ENCODE measurements at regions not wholly inside any gene's neighbourhood (a gene's known extent, or its start where the extent isn't known, plus 50 kb on each side); places are given as distances from the start of the nearest gene placed in this dataset.

DNA sequence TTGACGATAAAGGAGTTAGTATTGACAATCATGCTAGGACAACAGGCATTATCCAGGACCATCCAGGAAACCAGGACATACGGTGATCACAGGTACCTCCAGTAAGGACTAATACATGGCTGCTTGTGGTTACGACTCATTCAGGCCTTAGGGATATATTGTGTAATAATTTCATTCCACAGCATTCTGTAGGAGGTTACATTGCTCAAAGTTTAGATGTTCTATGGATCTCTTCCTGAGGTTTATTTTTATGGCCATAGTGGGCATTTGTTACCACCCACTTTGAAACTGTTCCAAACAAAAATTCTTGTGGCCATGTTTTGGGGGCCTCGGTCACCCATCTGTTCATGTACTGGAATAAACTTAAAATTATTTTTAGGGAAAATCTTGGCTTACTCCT is 431.6 kb downstream of the METTL4 start:
- H3K9ac ChIP-seq: no peak overlapping the region
- H3K27ac ChIP-seq (ENCODE audit: low read depth in 2 of 2, low read length in 1 of 2): no peak overlapping the region
- no peaks in the 10 kb centered on the region for H4K20me1 ChIP-seq (ENCODE audit: insufficient read depth)
- H3F3A ChIP-seq (replicated peaks; ENCODE audit: insufficient read depth): no peaks in the 10 kb centered on the region
- no peaks in the 10 kb centered on the region for H3K9me2 ChIP-seq
- H3K9me3 ChIP-seq: no peaks in the 10 kb centered on the region
- 27% methylated on average over 4 of the region's 4 CpGs for WGBS (ENCODE audit: low lambda C conversion rate)
- no peaks in the 10 kb centered on the region for H3K79me2 ChIP-seq (ENCODE audit: insufficient read depth)
- no peak for DNase-seq
- H3K4me2 ChIP-seq: no peak overlapping the region
- H2AFZ ChIP-seq (ENCODE audit: low read depth): no peak overlapping the region
- CTCF ChIA-PET: no interaction called here
- no peak overlapping the region for H3K4me3 ChIP-seq (ENCODE audit: low read depth in 2 of 2, low read length in 1 of 2)
- H3K36me3 ChIP-seq (replicated peaks in 1 of 2; ENCODE audit: control insufficient read depth in 1 of 2, insufficient read depth in 2 of 2, low read length in 1 of 2): no peaks in the 10 kb centered on the region
- TF ChIP-seq SIN3A (IDR thresholded peaks at IDR 0.05; ENCODE audit: borderline replicate concordance, low read depth, low read length) (no peak), GATA2 (CRISPR knock-in tag; IDR thresholded peaks at IDR 0.05) (no peak), GABPA (IDR thresholded peaks at IDR 0.05; ENCODE audit: low read depth) (no peak), YY1 (IDR thresholded peaks at IDR 0.05; ENCODE audit: low read depth) (no peak), MXI1 (IDR thresholded peaks at IDR 0.05; ENCODE audit: low read depth, low read length) (no peak), EZH2phosphoT487 (IDR thresholded peaks at IDR 0.05; ENCODE audit: borderline replicate concordance, low read depth) (no peak), TEAD4 (IDR thresholded peaks at IDR 0.05; ENCODE audit: borderline replicate concordance, insufficient read depth) (no peak), TCF12 (IDR thresholded peaks at IDR 0.05) (no peak), JUND (IDR thresholded peaks at IDR 0.05) (no peak), POLR2AphosphoS5 (IDR thresholded peaks at IDR 0.05; ENCODE audit: low read depth, low read length) (no peak), PBX3 (IDR thresholded peaks at IDR 0.05) (no peak), TAF1 (IDR thresholded peaks at IDR 0.05; ENCODE audit: borderline replicate concordance, low read depth, low read length) (no peak), RAD21 (IDR thresholded peaks at IDR 0.05; ENCODE audit: low read length) (no peak), FOXJ3 (CRISPR knock-in tag; IDR thresholded peaks at IDR 0.05) (no peak), MEF2A (IDR thresholded peaks at IDR 0.05; ENCODE audit: borderline replicate concordance, low read depth) (no peak), MAX (IDR thresholded peaks at IDR 0.05; ENCODE audit: low read depth) (no peak)
- TF ChIP-seq, protein P1, sequence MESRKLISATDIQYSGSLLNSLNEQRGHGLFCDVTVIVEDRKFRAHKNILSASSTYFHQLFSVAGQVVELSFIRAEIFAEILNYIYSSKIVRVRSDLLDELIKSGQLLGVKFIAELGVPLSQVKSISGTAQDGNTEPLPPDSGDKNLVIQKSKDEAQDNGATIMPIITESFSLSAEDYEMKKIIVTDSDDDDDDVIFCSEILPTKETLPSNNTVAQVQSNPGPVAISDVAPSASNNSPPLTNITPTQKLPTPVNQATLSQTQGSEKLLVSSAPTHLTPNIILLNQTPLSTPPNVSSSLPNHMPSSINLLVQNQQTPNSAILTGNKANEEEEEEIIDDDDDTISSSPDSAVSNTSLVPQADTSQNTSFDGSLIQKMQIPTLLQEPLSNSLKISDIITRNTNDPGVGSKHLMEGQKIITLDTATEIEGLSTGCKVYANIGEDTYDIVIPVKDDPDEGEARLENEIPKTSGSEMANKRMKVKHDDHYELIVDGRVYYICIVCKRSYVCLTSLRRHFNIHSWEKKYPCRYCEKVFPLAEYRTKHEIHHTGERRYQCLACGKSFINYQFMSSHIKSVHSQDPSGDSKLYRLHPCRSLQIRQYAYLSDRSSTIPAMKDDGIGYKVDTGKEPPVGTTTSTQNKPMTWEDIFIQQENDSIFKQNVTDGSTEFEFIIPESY (IDR thresholded peaks at IDR 0.05; ENCODE audit: borderline replicate concordance, low read depth): no peak
- TF ChIP-seq, protein P2, sequence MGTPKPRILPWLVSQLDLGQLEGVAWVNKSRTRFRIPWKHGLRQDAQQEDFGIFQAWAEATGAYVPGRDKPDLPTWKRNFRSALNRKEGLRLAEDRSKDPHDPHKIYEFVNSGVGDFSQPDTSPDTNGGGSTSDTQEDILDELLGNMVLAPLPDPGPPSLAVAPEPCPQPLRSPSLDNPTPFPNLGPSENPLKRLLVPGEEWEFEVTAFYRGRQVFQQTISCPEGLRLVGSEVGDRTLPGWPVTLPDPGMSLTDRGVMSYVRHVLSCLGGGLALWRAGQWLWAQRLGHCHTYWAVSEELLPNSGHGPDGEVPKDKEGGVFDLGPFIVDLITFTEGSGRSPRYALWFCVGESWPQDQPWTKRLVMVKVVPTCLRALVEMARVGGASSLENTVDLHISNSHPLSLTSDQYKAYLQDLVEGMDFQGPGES (IDR thresholded peaks at IDR 0.05; ENCODE audit: low read depth, low read length): no peak
- no peaks in the 10 kb centered on the region for H3K4me1 ChIP-seq (ENCODE audit: control insufficient read depth in 1 of 2, insufficient read depth in 2 of 2, low read depth in 1 of 2, low read length in 1 of 2)
- POLR2A ChIA-PET: no interaction called here
- no peaks in the 10 kb centered on the region for H3K27me3 ChIP-seq (ENCODE audit: insufficient read depth)

Data from SK-N-SH (cell line).